ENCODE measurements at regions not wholly inside any gene's neighbourhood (a gene's known extent, or its start where the extent isn't known, plus 50 kb on each side); places are given as distances from the start of the nearest gene placed in this dataset.
A peak's percentile ranks its signal among the peaks of the same experiment; 100 is the strongest.

GRCh38 chr18:73617981-73618380 lies 529.7 kb downstream of the FBXO15 start:
- DNase-seq, result no peak

DNA sequence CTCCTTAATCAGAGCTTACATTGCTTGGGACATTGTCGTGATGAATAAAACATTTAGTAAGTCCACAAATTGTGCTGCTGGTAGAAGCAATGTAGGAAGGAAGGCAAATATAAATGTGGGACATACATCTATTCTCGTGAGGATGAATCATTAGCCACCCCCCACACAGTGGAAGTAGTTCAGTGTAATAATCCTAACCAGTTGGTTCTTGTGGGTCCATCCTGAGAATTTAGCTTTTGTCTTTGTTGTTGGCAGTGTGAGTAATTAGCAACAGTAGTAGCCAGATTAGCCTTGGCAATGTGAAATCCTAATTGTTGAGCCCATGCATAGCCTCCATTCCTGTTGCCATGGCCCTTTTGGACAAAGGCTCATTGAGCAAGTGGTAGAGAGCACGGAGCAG lies 532.1 kb downstream of the FBXO15 start:
- no peak for DNase-seq

DNA sequence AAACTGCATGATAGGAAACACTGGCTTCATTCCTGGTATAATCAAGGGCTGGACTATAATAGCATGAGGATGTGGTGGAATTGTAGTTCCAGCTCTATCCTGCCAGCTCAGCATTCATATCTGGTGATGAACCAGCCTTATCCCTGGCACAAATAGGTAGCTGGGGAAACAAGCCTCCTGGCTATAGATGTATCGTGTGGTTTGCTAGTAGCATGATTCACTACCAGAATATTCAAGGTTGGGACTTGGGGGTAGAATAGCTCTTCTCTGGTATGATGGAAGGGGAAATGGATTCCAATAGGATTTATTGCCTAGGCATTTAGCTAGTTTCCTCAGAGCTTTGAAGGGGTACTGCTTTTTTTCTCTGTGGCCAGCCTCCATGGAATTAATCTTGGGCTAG lies 532.8 kb downstream of the FBXO15 start:
- no peak for DNase-seq

DNA sequence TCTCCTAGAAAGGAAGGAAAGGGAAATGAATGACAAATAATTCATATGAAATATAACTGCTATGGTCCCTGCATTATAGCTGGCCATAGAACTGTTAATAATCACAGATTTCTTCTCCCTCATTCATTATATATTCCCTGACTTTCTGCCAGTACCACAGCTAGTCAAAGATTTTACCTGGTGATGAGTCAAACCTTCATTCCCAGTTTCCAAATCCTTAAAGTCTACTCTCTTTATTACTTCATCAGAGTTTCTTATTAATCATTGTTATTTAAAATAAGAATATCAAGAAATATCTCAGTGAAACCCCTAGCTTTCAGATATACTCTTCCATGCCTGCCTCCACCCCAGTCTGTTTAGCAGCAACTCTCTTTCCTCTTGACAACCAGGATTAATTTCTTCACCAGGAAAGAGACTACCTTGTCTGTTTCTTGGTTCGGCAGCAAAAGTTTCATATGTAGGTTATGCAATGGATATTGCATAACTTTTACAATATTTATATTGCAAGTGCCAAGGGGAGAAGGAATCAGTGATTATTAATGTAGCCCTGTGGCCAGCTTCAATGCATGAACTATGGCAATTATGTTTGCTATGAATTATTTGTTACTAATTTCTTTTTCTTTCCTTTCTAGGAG lies 533.8 kb downstream of the FBXO15 start:
- no peak for DNase-seq

DNA sequence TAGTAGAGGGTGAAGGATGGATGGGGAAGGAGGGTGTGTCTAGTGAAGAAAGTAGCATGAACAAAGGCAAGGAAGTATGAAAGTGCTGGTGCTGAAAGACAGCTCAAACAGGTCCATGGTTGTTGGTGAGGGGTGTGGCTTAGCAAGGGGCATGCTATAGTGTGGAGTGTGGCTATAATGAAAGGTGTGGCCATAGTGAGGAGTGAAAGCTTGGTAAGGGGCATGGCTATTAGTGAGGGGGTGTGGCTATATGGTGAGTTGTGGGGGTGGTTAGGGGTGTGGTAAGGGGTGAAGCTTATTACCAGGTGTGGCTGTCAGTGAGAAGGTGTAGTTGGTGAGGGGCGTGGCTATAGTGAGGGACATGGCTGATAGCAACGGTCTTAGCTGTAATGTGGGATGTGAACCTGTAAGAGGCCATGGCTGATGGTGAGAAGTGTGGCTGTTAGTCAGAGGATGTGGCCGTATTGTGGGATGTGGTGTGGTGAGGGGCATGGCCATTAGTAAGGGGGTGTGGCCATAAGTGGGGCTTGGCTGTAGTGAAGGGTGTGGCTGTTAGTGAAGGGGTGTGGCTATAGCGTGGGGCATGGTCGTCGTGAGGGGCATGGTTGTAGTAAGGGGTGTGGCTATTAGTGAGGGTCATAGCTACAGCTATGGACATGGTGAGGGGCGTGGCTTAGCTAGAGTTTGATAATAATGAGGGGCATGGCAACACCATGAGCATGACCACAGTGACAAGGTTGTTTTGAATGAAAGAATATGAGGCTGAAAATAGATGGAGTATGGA lies 549.6 kb downstream of the FBXO15 start:
- DNase-seq, result no peak

- no peak for DNase-seq
These were observed 552.9 kb downstream of the FBXO15 start for GRCh38 chr18:73594749-73595148.

GRCh38 chr18:73593207-73593606 lies 554.4 kb downstream of the FBXO15 start:
- DNase-seq, result no peak

- DNase-seq, result no peak
These were observed 556.7 kb downstream of the FBXO15 start for GRCh38 chr18:73590950-73591349.

- DNase-seq, result no peak
These were observed 567.9 kb downstream of the FBXO15 start for GRCh38 chr18:73579698-73580097.

DNA sequence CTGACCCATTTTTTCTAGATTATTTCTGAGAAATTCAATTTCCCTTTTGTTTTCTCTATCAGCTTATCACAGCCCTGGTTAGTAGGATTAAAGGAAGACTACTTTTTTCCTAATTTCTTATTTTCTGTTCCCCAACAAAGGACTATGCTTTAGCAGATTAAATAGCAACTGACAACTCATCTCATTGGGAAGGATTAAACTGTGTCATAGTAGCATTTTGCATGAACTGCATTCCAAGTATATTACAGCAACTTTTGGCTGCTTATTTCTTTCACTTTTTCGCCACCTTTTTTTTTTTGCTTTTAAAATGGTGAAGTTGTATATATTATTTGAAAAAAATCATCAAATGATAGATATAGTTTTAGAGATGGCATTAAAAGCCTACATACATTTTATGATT lies 570.3 kb downstream of the FBXO15 start:
- DNase-seq, result no peak

DNA sequence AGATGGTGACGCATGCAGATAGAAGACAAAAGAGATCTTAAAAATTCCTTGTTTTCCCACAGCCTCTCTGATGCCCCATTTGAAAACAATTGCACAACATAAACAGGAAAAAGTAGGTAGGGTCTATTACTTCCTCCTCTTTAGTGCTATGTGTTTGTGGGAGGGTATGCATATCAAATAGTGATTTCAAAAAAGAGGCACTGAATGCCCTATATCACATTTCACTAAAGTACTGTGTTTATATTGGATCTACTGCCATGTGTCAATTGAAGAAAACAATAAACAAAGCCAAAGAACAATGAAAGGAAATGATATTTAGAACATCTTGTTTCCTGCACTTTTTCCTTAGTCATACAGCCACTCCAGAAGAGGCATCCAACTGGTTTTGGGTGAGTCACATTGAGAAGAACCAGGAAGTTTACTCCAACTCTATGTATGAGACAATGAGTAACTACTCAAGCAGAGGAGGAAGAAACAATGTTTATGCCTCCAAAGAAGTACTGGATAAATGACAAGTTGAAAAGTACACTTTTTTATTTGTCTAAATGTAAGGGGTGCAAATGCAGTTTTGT lies 583.6 kb downstream of the FBXO15 start:
- peak; percentile 96 for DNase-seq

GRCh38 chr18:73563345-73563744 lies 584.3 kb downstream of the FBXO15 start:
- no peak for DNase-seq

DNA sequence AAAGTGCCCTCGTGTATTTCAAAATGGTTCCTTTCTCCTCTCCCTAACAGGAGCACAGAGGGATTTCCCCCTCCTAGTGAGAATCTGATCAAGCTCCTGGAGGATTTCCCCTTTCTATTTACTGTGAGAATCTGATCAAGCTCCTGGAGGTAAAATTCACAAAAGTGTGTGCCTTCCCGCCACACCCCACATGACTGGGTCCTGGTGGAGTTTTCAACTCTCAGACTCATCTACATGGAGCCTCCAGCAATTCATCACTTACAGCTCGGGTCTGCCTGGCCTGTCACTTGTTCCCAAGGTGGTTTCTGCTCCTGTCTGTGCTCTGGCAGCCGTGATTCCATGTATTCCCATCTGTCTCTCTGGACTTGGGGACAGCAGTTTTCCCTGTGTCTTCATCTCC lies 590.7 kb downstream of the FBXO15 start:
- no peak for DNase-seq

- DNase-seq, result no peak
These were observed 595.5 kb downstream of the FBXO15 start for GRCh38 chr18:73552171-73552570.

GRCh38 chr18:73551211-73551610 lies 596.4 kb downstream of the FBXO15 start:
- DNase-seq, result peak; percentile 29

- DNase-seq, result no peak
These were observed 598.4 kb downstream of the FBXO15 start for GRCh38 chr18:73549236-73549635.

- peak; percentile 60 for DNase-seq
These were observed 602.2 kb downstream of the FBXO15 start for GRCh38 chr18:73545472-73545871.

DNA sequence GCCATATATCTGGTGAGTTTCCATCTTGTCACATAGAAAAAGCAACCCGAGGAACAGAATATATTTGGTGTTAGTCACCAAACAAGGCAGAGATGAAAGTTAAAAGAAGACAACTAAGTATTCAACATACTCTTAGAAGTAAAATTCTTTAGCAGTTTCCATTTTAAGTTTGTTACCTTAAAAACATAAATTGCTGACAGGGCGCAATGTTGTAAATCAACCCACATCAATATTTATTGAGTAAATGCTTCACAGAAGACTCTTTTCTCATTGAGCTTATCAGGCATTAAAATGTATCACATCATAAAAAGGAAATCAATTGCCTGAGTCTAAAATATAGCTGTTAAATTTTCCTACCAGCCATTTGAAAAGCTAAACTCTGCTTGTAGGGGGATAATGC lies 603.0 kb downstream of the FBXO15 start:
- no peak for DNase-seq

DNA sequence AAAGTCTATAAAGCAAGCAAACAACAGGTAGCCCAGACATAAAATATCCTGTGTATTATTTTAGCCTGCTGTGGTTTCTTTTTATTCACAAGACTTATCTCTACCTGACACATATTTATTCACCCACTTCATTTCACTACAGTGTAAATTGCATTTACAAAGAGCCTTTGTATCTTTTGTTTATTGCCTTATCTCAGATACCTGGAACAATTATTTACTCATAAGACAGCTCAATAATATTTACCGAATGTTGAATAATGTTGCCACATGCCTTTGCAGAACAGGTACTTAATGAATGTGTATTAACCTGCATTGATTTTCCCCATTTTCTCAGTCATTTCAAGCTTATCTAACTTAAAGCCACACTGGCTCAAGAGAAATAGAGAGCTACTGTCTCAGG lies 603.6 kb downstream of the FBXO15 start:
- peak; percentile 63 for DNase-seq

GRCh38 chr18:73535990-73536389 lies 611.6 kb downstream of the FBXO15 start:
- DNase-seq, result no peak

- DNase-seq, result peak; percentile 34
These were observed 612.4 kb downstream of the FBXO15 start for GRCh38 chr18:73535189-73535588.

- DNase-seq, result no peak
These were observed 616.0 kb downstream of the FBXO15 start for GRCh38 chr18:73531601-73532000.

DNA sequence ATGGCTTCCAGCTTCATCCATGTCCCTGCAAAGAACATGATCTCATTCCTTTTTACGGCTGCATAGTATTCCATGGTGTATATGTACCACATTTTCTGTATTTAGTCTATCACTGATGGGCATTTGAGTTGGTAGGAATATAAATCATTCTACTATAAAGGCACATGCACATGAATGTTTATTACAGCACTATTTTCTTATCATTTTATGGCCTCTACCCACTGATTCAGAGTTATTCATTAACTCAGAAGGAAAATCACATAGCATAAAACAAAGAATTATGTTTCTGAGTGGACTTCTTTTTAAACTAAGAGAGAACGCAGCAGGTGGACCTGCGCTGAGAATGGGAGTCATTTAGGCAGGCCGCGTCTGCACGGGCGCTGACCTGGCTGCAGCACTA lies 619.6 kb downstream of the FBXO15 start:
- no peak for DNase-seq

DNA sequence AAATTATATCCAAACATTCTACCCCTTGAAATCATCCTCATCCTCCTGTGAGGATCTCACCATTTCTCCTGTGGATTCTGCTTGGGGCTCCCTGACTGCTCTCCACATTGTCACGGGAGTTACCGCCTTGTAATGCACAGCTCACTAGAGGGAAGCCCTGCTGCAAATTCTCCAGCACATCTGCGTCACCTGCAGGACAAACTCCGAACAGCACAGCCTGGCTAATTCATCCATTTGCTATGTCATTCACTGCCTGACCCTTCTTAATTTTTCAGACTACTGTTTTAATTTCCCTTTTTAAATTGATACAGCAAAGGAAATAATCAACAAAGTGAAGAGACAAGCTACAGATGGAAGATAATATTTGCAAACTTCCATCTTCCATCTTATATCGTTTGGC lies 627.4 kb downstream of the FBXO15 start:
- DNase-seq, result peak; percentile 72

All from DMS53 (cell line).